GM12878 (cell line): ENCODE measurements at regions not wholly inside any gene's neighbourhood (a gene's known extent, or its start where the extent isn't known, plus 50 kb on each side); places are given as distances from the start of the nearest gene placed in this dataset.

ENCODE experiments used
- ATAC-seq: fragments of 200-7000 bp; cut with Tn5 transposase; 3 replicates; pipeline ENCODE4 v1.9.1; 2020; ENCODE audit warnings: mild to moderate bottlenecking, moderate library complexity
- BruUV-seq: library from RNA; stranded (reverse); fragments of 400-500 nt; replicated peaks from 2 replicates; lab custom pipeline; 2021; lab: Mats Ljungman, UMichigan
- CTCF ChIA-PET: fragments of 300-600 bp; sonication (Branson Sonifier 250); formaldehyde crosslinking; extraction: SDS; loops from one replicate; lab custom pipeline; 2021; ENCODE audit warnings: inconsistent platforms; lab: Yijun Ruan, JAX
- POLR2A ChIA-PET: fragments of 350-600 bp; formaldehyde crosslinking; extraction: SDS; loops from one replicate; lab custom pipeline; 2021; ENCODE audit warnings: inconsistent platforms; lab: Charles Lee
- RAD21 ChIA-PET: fragments of 300-600 bp; sonication (Branson Sonifier 250); formaldehyde crosslinking; loops from one replicate; lab custom pipeline; 2023; ENCODE audit warnings: antibody characterized with exemption; ENCODE audit not compliant: unreplicated experiment; lab: Charles Lee
- SMC1A ChIA-PET: fragments of 300-600 bp; sonication (Branson Sonifier 250); formaldehyde crosslinking; loops from one replicate; lab custom pipeline; 2023; ENCODE audit not compliant: unreplicated experiment, uncharacterized antibody; lab: Charles Lee
- DNase-seq: peaks from one replicate; pipeline ENCODE4 v3.0.0-alpha.2; 2011; ENCODE audit warnings: low read depth, low spot score
- FAIRE-seq: peaks from 3 replicates; lab custom pipeline; 2011; peaks lifted over from hg19 to GRCh38; lab: Jason Lieb, UNC
- H2AFZ ChIP-seq: 2 replicates; pipeline ENCODE4 v1.6.0; 2011; ENCODE audit warnings: low read depth, low read length, control low read depth; ENCODE audit not compliant: control insufficient read depth
- H3K27ac ChIP-seq: 2 replicates; pipeline ENCODE4 v1.5.1; 2011; ENCODE audit warnings: control low read depth; ENCODE audit not compliant: control insufficient read depth, insufficient read depth
- H3K27me3 ChIP-seq, 2 experiments: replicated peaks in 1 of 2; 2 replicates each; pipeline versions ENCODE4 v1.6.0 to v1.6.1; 2011; ENCODE audit warnings: low read length in 1 of 2; ENCODE audit not compliant: control insufficient read depth in 2 of 2, insufficient read depth in 2 of 2
- H3K36me3 ChIP-seq, 2 experiments: 2 replicates each; pipeline ENCODE4 v1.5.1; 2011; ENCODE audit warnings: low read length in 1 of 2; ENCODE audit not compliant: control insufficient read depth in 2 of 2, insufficient read depth in 2 of 2
- H3K4me1 ChIP-seq: 2 replicates; pipeline ENCODE4 v1.6.1; 2011; ENCODE audit warnings: mild to moderate bottlenecking, low read length, moderate library complexity, mixed read lengths; ENCODE audit not compliant: control insufficient read depth, insufficient read depth
- H3K4me2 ChIP-seq: 2 replicates; pipeline ENCODE4 v1.6.0; 2011; ENCODE audit warnings: control low read depth; ENCODE audit not compliant: control insufficient read depth, insufficient read depth
- H3K4me3 ChIP-seq: fragments of 200-600 bp; sonication (generic); 2 replicates; pipeline ENCODE4 v1.5.1; 2016
- H3K79me2 ChIP-seq: 2 replicates; pipeline ENCODE4 v1.6.0; 2011; ENCODE audit warnings: low read length; ENCODE audit not compliant: control insufficient read depth, insufficient read depth
- H3K9ac ChIP-seq: 2 replicates; pipeline ENCODE4 v1.8.0; 2011; ENCODE audit warnings: low read length, control low read depth, mixed read lengths; ENCODE audit not compliant: control insufficient read depth, insufficient read depth
- H3K9me3 ChIP-seq: replicated peaks from 3 replicates; pipeline ENCODE4 v1.5.1; 2011; ENCODE audit warnings: mild to moderate bottlenecking, low read length; ENCODE audit not compliant: control insufficient read depth, insufficient read depth
- H4K20me1 ChIP-seq: 2 replicates; pipeline ENCODE4 v1.6.0; 2011; ENCODE audit not compliant: control insufficient read depth, insufficient read depth
- E2F4 ChIP-seq: IDR thresholded peaks from 2 replicates; pipeline ENCODE4 v1.6.1; 2012; ENCODE audit warnings: low read depth, low read length, improper control_type of control experiment
- GABPA ChIP-seq: IDR thresholded peaks from 2 replicates; pipeline ENCODE4 v1.6.1; 2014; ENCODE audit warnings: antibody characterized with exemption, low read depth, mild to moderate bottlenecking, inconsistent platforms
- MEF2B ChIP-seq: fragments of 450-650 bp; IDR thresholded peaks from 2 replicates; pipeline ENCODE4 v1.6.1; 2018; ENCODE audit warnings: mild to moderate bottlenecking, moderate library complexity; ENCODE audit not compliant: partially characterized antibody, poor library complexity, severe bottlenecking
- MLLT1 ChIP-seq: fragments of 450-650 bp; IDR thresholded peaks from 2 replicates; pipeline ENCODE4 v1.6.1; 2016; ENCODE audit warnings: mild to moderate bottlenecking
- NFYA ChIP-seq: IDR thresholded peaks from 2 replicates; pipeline ENCODE4 v1.6.1; 2011; ENCODE audit warnings: low read depth, mild to moderate bottlenecking, low read length, improper control_type of control experiment, borderline replicate concordance
- PKNOX1 ChIP-seq: fragments of 450-650 bp; IDR thresholded peaks from 2 replicates; pipeline ENCODE4 v1.6.1; 2016; ENCODE audit warnings: mild to moderate bottlenecking
- POLR2AphosphoS5 ChIP-seq: IDR thresholded peaks from 2 replicates; pipeline ENCODE4 v1.6.1; 2011; ENCODE audit warnings: mild to moderate bottlenecking, low read length, inconsistent platforms
- PRDM15 ChIP-seq: fragments of 450-650 bp; formaldehyde crosslinking; IDR thresholded peaks from 2 replicates; pipeline ENCODE4 v1.4.0; 2020; ENCODE audit warnings: mild to moderate bottlenecking, moderate library complexity
- TAF1 ChIP-seq: IDR thresholded peaks from 2 replicates; pipeline ENCODE4 v1.6.1; 2011; ENCODE audit warnings: mild to moderate bottlenecking, low read depth, low read length, borderline replicate concordance
- TBL1XR1 ChIP-seq: IDR thresholded peaks from 2 replicates; pipeline ENCODE4 v1.6.1; 2012; ENCODE audit warnings: low read depth, low read length, improper control_type of control experiment
- TCF7 ChIP-seq: IDR thresholded peaks from 2 replicates; pipeline ENCODE4 v1.6.1; 2014; ENCODE audit warnings: antibody characterized with exemption, borderline replicate concordance
- YBX1 ChIP-seq: fragments of 450-650 bp; IDR thresholded peaks from 2 replicates; pipeline ENCODE4 v1.6.1; 2016; ENCODE audit warnings: antibody characterized with exemption
- WGBS: methylation state at CpG from one replicate; pipeline ENCODE4 v1.1.6; 2016; ENCODE audit warnings: low lambda C conversion rate; ENCODE audit not compliant: insufficient replicate concordance, insufficient coverage; ENCODE audit errors: missing lambda C conversion rate; 5-methylcytosine and 5-hydroxymethylcytosine counted together
- in situ Hi-C: fragments of 300-500 bp; cut with MboI; formaldehyde crosslinking; loops from 9 replicates; pipeline ENCODE4 v1.14.3; 2018; ENCODE audit warnings: mixed read lengths
- intact Hi-C: fragments of 100-400 bp; cut with micrococcal nuclease; formaldehyde crosslinking; loops from one replicate; pipeline ENCODE4 v1.14.2; 2022; ENCODE audit not compliant: unreplicated experiment
- TF ChIP-seq, protein P1 (sequence below): fragments of 450-650 bp; IDR thresholded peaks from 2 replicates; pipeline ENCODE4 v1.6.1; 2018; ENCODE audit warnings: borderline replicate concordance, mild to moderate bottlenecking; ENCODE audit not compliant: partially characterized antibody

DNA sequence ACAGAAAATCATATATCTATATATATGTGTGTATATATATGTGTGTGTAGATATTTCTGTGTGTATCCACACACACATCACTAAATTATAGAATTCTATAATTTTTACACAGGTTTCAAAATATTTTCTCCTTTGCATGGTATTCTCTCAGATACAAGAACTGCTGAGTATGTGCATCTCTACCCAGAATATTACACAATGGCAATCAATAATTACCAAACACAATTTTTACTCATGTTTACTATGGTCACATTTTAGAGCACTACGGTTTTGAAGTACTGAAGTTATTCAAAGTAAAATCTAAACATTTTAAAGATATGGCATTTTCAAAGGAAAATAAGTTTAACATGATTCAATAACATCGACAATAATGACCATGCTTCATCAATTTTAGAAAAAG, 258.5 kb downstream of the PAX3 start (continued):
- TF ChIP-seq MLLT1 = no peak
- no peak for TF ChIP-seq PKNOX1

DNA sequence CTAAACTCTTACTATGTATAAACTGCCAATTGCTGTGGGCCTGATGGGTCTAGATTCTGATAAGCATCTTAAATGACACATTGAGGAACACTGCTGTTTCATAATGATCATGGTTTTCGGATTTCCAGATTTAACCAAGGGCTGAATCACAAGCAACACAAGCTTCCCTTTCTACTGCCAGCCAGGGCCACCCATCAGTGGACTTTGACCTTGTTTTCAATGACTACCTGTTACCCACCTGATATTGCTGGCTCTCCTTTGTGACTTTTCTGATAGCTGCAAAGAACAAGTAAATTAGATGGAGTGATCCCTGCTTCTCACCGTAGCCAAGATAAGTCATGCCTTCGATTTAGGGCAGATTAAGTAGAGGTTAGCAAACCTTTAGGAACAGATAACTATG, 259.0 kb downstream of the PAX3 start:
- no peak overlapping the region for H3K4me2 ChIP-seq
- in situ Hi-C loops = no loop called here
- no TSS peak for BruUV-seq
- DNase-seq (no peak), FAIRE-seq (no peak), ATAC-seq (no peak)
- H3K79me2 ChIP-seq = no peaks in the 10 kb centered on the region
- intact Hi-C loops = no loop called here
- no peak overlapping the region for H2AFZ ChIP-seq
- POLR2A ChIA-PET = interaction anchor here (0.7 kb wide), 1 partner anchor 1915 kb away, joined by 4 read pairs; no protein-coding TSS in a partner anchor
- no peaks in the 10 kb centered on the region; a peak in 1 of 4 replicates for H3K27me3 ChIP-seq
- H3K9me3 ChIP-seq = no peaks in the 10 kb centered on the region
- no peak overlapping the region for H3K4me3 ChIP-seq
- no peak overlapping the region for H3K9ac ChIP-seq
- SMC1A ChIA-PET = interaction anchor here (1.9 kb wide), 1 partner anchor 15 kb away, joined by 7 read pairs; no protein-coding TSS in a partner anchor
- H3K4me1 ChIP-seq = no peaks in the 10 kb centered on the region
- H3K27ac ChIP-seq = no peak overlapping the region
- CTCF ChIA-PET = interaction anchor here (1.2 to 1.6 kb wide), 3 partner anchors 14 to 74 kb away, joined by 3 to 4 read pairs (median 3); no protein-coding TSS in a partner anchor
- WGBS = 11% methylated on average over 3 of the region's 3 CpGs
- RAD21 ChIA-PET = no interaction called here
- H4K20me1 ChIP-seq = no peaks in the 10 kb centered on the region
- no peaks in the 10 kb centered on the region for H3K36me3 ChIP-seq
- TF ChIP-seq E2F4 = no peak
- TF ChIP-seq NFYA = no peak
- no peak for TF ChIP-seq PRDM15
- TF ChIP-seq MEF2B = no peak
- no peak for TF ChIP-seq TCF7
- TF ChIP-seq GABPA = no peak
- TF ChIP-seq, protein P1, sequence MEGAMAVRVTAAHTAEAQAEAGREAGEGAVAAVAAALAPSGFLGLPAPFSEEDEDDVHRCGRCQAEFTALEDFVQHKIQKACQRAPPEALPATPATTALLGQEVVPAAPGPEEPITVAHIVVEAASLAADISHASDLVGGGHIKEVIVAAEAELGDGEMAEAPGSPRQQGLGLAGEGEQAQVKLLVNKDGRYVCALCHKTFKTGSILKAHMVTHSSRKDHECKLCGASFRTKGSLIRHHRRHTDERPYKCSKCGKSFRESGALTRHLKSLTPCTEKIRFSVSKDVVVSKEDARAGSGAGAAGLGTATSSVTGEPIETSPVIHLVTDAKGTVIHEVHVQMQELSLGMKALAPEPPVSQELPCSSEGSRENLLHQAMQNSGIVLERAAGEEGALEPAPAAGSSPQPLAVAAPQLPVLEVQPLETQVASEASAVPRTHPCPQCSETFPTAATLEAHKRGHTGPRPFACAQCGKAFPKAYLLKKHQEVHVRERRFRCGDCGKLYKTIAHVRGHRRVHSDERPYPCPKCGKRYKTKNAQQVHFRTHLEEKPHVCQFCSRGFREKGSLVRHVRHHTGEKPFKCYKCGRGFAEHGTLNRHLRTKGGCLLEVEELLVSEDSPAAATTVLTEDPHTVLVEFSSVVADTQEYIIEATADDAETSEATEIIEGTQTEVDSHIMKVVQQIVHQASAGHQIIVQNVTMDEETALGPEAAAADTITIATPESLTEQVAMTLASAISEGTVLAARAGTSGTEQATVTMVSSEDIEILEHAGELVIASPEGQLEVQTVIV = no peak
- no peak for TF ChIP-seq TBL1XR1
- no peak for TF ChIP-seq TAF1
- TF ChIP-seq POLR2AphosphoS5 = no peak
- TF ChIP-seq YBX1 = no peak
